ENCODE measurements at regions not wholly inside any gene's neighbourhood (a gene's known extent, or its start where the extent isn't known, plus 50 kb on each side); places are given as distances from the start of the nearest gene placed in this dataset.

DNA sequence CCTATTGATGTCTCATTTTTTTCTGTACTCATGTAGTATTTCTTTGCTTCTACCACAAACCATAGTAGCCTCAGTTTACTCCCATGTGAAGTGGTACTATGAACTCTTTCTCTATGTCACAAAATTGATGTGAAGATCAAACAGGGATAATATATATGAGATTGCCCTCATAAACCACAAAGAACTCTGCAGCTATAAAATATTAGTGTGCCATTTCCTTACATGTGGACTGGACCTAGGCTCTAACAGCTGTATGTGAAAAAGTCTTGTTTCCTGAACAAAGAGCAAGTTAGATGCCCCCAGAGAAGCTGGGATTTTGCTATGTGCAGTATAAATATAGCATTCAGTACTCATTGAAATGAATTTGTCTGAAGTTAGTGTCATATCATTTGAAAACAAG lies 412.6 kb upstream of the ADAMTSL1 start (continued):
- TF ChIP-seq XRCC4 (IDR thresholded peaks at IDR 0.05; ENCODE audit: extremely low read depth, insufficient read depth, insufficient read length) (no peak), TBP (optimal IDR thresholded peaks at IDR 0.05; ENCODE audit: low read depth, low read length) (no peak)

DNA sequence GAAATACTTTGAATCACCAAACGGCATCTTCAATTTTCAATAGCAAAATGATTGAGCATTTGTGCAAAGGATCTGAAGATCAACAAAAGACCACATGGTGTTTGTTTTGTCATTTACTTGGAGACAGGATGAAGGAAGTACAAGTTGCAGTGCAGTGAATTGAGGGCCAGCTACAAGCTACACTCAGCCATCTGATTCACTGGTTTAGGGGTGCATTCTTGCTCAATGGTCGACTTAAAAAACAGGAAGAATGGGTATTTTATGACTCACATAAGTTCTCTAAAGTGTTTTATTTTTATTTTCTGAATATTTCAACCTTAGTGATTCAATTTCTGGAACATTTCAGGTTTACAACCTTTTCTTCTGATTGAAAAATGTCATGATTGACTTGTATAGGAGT lies 412.1 kb upstream of the ADAMTSL1 start:
- BruUV-seq (replicated peaks), result no TSS peak
- no peak overlapping the region for H3K4me2 ChIP-seq (ENCODE audit: insufficient read depth, low read length)
- no peak overlapping the region for H3K27ac ChIP-seq (ENCODE audit: extremely low read depth, low read depth, low read length)
- H2AFZ ChIP-seq (ENCODE audit: low read depth, low read length), result no peak overlapping the region
- intact Hi-C loops (cut with micrococcal nuclease) (no loop called here), in situ Hi-C loops (cut with MboI) (no loop called here)
- DNase-seq (ENCODE audit: extremely low read depth in 1 of 4, low spot score in 3 of 4), result no peak
- no peaks in the 10 kb centered on the region for H3K27me3 ChIP-seq (ENCODE audit: control insufficient read depth in 2 of 2, insufficient read depth in 2 of 2, low read length in 2 of 2)
- no peak for ATAC-seq
- H3K9me1 ChIP-seq (ENCODE audit: control insufficient read depth, insufficient read depth, low read length), result no peaks in the 10 kb centered on the region
- WGBS (ENCODE audit: insufficient coverage, low coverage, missing lambda C conversion rate), result 0% methylated on average over 2 of the region's 2 CpGs
- no peaks in the 10 kb centered on the region for H3K79me2 ChIP-seq (ENCODE audit: control insufficient read depth, insufficient read depth, low read length)
- FAIRE-seq, result no peak
- TF ChIP-seq TAF9B (IDR thresholded peaks at IDR 0.05; ENCODE audit: partially characterized antibody), result no peak
- no peak for TF ChIP-seq RBM17 (IDR thresholded peaks at IDR 0.05; ENCODE audit: borderline replicate concordance, low read depth, low read length)
- no peak for TF ChIP-seq EGR1 (conservative IDR thresholded peaks at IDR 0.05)
- TF ChIP-seq USF1 (CRISPR knock-in tag; IDR thresholded peaks at IDR 0.05), result no peak
- TF ChIP-seq CC2D1A (IDR thresholded peaks at IDR 0.05), result no peak
- ChIA-PET POLR2A (no interaction called here), CTCF (ENCODE audit: low intra/inter-chr PET ratio) (no interaction called here)
- no peaks in the 10 kb centered on the region for H4K20me1 ChIP-seq (replicated peaks; ENCODE audit: control insufficient read depth, insufficient read depth, low read length)
- no peaks in the 10 kb centered on the region for H3K4me1 ChIP-seq (replicated peaks in 1 of 2; ENCODE audit: control insufficient read depth in 2 of 2, insufficient read depth in 2 of 2, low read length in 2 of 2)
- no peaks in the 10 kb centered on the region for H3K9me3 ChIP-seq (replicated peaks; ENCODE audit: control insufficient read depth, insufficient read depth, low read depth, low read length)
- H3K9ac ChIP-seq (ENCODE audit: insufficient read depth in 1 of 2, low read depth in 2 of 2, low read length in 2 of 2), result no peak overlapping the region
- no peak overlapping the region for H3K4me3 ChIP-seq
- no peaks in the 10 kb centered on the region for H3K36me3 ChIP-seq (ENCODE audit: control insufficient read depth, insufficient read depth, low read length)

Data from K562 (cell line).